HG03571 (cell line): ENCODE measurements at regions not wholly inside any gene's neighbourhood (a gene's known extent, or its start where the extent isn't known, plus 50 kb on each side); places are given as distances from the start of the nearest gene placed in this dataset.
"Not testable (repeated sequence)": the region's sequence is repeated elsewhere in the genome, so short reads cannot be mapped to it uniquely, and the experiment has no call there.

Source experiments
- ATAC-seq: cut with Tn5 transposase; IDR thresholded peaks from one replicate; pipeline ENCODE4 v1.9.1; 2021; ENCODE audit not compliant: unreplicated experiment

DNA sequence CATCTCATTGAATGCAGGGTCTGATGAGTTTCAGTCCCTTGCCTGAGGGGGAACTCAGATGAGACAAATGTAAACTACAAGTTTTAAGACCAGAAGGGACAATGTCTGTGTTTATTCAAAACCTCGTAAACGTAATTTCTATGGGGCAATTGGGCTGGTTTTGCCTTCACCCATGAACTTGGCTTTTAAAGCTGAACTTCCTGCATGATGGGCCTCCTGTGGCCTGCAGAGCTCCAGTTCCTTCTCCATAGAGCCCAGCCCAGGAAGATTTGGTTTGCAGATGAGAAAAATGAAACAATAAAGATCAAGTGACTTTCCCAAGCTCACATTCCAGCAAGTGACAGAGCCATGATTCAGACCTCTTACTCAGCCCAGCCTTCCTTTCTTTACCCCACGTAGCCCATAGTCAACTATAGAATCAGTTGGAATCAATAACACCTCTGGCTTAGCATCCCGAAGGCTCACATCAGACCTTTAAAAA, 612.3 kb downstream of the UTRN start:
- no peak for ATAC-seq

DNA sequence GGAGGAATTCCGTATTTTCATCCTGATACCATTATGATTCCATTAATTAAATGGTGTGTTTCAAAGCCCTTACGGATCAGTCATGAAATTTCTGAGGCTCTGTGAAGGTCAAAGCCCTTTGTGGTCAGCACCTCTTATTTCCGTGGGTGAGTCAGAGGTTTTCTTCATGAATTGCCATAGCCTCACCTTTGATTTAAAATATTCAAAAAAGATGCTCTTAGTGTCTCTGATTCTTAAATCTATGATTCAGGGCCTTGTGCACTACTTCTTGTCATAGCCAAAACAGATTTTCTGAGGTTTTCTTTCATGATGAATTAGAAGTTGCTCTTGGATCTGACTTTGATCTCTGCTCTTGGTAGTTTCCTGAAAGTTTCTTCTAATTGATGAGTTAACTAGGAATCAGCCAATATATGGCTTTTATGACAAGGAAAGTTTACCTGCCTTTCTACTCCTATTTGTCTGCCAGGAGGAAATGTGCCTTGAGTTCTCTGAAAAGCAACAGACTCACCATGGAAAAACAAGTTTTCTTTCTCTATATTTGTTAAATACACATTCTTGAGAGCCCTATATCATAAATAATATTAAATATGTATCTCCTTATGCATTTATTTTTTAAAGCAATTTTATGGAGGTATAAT, 613.0 kb downstream of the UTRN start:
- ATAC-seq, result no peak

DNA sequence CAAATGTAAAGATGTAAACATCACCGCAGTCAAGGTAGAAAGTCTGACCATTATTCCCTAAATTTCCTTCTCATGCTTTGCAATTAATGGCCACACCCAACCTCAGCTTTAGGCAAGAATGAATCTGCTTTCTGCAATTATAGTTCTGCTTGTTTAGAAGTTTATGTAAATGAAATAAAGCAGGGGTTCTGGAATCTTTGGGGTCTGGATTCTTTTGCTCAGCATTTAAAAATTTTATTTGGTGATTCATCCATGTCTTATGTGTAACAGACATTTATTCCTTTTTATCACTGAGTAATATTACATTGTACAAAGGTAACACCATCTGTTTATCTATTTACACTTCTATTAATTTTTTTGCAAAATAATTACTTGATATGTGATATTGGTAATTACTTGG, 613.6 kb downstream of the UTRN start:
- no peak for ATAC-seq

DNA sequence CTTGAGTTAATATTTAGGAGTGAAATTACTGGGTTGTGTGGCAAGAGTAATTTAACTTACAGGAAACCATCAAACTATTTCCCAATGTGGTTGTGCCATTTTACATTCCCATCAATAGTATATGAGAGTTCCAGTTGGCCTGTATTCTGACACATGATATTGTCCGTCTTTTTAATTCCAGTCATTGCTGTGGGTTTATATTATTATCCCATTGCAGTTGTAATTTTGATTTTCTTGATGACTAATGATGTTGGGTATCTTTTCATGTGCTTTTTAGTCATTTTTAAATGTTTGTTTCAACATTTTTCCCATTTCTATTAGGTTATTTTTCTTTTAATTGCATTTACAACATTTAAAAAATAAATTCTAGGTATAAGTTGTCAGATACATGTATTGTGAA, 614.0 kb downstream of the UTRN start:
- no peak for ATAC-seq

DNA sequence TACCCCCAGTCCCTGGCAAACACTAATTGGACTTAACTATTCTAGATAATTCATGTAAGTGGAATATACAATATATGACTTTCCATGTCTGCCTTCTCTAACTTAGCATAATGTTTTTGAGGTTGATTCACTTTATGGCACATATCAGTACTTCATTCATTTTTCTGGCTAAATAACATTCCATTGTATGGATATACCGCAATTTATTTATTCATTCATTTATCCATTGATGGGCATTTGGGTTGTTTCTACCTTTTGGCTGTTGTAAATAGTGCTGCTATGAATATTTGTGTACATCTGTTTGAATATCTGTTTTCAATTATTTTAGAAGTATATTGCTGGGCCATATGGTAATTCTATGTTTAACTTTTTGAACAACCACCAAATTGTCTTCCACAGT, 616.3 kb downstream of the UTRN start:
- ATAC-seq, result no peak

DNA sequence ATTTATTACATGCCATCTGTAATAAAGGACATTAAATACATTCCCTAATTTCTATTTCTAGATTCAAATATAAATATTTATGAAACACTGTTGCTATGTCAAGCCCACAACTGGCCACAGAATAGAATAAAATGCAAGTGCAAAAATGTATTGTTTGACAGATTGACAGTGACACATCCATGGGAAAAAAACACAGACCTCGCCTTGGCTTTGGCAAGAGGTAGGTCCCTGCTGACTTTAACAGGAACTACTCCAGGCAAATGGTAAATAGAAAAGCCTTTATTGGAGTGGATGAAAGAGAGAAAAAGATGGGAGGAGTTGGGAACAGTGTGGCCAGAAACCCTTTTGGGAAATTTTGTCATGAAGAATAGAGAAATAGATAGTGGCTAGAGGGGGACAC, 622.9 kb downstream of the UTRN start:
- no peak for ATAC-seq

DNA sequence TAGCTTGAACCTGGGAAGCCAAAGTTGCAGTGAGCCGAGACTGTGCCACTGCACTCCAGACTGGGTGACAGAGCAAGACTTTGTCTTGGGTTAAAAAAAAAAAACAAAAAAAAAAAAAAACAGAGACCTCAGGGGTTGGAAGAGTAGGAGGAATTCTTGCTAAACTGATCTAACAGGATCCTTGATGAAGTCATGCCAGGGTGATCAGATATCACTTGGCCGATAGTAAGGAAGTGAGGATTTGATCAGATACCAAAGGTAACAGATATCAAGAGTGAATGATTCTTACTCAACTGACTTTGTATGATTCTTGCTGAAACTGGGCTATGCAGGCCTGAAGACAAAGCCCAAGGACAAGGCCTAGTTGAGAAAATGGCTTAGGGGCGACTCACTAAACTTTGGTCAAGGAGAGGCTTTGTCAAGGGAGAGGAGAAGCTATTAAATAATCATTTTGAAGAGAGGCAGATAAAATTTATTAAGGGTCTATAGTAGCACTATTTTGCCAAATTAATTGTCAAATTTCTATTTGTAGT, 624.7 kb downstream of the UTRN start:
- no peak for ATAC-seq

DNA sequence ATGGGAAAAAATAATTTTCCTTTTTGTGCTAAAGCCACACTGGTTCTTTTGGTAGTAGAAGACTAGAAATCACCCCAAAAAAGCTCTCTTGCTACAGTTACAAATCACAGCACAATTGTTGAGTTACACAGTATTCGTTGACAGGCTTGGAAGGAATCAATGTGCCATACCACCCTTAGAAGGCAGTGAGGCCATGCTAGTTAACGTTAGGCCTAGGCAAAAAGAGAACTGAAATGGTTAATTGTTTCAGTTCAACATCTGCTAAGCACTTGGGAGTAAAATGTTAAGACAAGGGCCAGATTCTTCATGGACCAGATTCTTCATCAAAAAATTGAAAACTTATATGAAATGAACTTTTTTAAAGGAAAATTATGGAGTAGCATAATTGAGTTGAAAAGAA, 626.2 kb downstream of the UTRN start:
- no peak for ATAC-seq

DNA sequence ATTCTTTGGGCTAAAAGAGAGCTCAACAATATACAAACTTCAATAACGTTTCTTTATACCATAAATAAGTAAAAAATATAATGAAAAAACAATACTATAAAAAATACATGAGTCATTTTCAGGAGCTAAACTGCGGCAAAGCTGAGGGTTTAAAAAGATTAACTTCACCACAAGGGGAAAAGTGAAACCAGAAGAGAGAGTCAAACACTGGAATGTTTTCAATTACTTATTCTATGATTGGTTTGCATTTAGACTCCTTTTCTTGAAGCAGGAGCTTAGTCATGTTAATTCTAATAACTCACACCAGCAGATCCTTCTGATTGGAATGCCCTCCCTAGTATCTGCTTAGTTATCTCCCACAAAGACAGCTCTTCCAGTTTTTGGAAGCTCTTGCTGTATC, 627.3 kb downstream of the UTRN start:
- no peak for ATAC-seq

DNA sequence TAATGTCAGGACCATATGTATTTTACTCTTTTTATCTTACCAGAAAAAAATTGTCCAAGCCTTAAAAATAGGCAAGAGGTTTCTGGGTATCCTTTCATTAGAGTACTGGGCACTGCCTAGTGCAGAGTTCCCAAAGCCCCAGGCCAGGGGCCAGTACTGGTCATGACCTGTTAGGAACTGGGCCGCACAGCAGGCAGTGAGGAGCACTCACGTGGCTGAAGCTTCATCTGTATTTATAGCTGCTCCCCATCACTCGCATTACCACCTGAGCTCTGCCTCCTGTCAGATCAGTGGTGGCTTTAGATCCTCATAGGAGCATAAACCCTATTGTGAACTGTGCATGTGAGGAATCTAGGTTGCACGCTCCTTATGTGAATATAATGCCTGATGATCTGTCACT, 632.9 kb downstream of the UTRN start:
- no peak for ATAC-seq

DNA sequence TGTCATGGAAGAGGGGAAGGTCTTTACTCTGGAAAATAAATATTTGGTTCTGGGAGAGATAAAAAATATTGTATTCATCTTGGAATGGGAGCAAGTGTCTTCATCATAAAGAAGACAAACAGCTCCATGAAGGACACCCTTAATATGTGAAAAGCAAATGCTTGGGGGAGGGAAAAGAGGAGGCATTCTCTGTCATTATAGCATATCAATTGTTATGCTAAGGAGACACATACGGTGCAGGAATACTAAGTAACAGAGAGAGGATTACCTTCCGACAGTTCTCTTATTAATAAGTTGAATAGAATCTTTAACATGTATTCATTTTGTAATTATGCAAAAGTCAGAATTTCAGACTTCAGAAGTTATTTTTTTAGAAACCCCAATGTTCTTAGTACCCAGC, 634.4 kb downstream of the UTRN start:
- no peak for ATAC-seq

DNA sequence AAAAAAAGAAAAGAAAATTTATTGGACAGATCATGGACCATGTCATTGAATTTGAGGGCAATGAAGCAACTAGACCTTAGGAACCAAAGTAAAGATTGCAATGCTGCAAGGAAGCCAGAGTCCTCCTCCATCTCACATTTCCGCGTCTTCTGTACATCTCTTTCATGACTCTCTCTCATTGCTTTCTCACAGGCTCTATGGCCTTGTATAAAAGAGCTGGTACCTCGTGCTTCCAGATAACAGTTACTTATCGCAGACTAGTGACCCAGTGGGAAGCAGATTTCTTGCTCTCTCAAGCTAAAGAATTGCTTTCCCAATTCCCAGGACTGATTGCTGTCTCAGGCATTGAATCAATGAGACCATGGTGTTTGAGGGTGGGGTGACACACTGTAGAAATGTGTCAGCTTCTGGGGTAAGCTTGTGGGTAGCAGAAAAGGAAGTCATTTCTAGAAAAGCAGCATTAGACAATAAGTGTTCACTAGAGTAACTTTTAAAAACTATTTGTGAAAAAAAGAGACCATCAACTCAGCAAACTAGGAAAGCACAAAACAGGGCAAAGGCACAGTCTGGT, 635.3 kb downstream of the UTRN start:
- no peak for ATAC-seq

DNA sequence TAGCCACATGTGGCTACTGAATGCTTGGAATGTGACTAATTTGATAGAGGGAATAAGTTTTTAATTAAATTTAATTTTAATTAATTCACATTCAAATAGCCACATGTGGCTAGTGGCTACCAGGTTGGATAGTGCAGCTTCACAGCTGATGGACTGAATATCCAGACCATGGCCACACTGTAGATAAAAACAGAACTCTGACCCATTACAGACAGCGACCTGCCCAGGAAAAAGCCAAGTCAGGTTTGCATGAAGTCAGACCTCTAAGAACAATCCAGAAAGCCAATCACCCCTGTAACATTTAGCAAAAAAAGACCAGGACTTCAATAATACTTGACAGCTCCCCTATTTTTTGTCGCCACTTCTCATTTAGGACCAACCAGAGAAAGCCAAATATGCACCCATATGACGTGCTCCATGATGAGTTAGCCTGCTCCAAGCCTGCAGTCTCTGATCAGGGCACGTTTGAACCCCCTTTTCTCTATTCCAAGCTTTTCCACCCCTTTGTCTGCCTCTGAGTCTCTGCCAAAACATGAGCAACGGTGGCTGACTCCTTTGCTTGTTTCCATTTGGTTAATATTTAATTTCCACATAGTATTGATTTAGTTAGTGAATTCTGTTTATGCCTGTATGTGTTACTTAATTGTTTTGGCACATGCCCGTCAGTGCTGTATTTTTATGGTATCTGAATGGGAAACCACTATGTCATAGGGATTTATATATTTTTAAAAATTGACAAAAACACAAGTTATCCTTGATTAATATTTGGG, 636.3 kb downstream of the UTRN start:
- ATAC-seq, result no peak

DNA sequence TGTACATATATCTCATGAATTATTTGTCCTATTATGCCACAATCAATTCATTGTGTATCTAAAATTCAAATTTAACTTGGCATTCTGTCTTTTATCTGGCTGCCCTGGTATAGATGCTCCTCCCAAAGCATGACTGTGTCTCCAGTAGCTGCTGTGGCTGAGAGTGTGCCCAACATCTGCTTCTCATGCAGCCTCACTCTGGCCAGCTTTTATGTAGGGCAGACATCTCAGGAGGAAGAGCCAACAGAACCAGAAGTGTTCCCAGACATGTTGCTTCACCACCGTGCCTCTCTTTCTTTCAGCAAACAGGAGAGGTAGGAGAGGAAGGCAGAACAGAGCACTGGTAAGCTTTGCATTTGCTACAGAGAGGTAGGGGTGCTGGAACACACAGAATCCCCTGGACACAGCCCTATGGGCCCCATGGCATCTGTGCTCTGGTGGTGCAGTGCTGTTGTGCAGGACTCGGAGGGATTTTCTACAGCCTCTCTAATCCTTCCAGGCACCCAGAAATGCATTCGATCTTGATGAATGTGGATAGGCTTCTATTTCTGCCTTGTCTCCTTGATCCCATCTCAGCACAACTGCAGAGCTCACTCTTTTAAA, 637.1 kb downstream of the UTRN start:
- ATAC-seq, result no peak

DNA sequence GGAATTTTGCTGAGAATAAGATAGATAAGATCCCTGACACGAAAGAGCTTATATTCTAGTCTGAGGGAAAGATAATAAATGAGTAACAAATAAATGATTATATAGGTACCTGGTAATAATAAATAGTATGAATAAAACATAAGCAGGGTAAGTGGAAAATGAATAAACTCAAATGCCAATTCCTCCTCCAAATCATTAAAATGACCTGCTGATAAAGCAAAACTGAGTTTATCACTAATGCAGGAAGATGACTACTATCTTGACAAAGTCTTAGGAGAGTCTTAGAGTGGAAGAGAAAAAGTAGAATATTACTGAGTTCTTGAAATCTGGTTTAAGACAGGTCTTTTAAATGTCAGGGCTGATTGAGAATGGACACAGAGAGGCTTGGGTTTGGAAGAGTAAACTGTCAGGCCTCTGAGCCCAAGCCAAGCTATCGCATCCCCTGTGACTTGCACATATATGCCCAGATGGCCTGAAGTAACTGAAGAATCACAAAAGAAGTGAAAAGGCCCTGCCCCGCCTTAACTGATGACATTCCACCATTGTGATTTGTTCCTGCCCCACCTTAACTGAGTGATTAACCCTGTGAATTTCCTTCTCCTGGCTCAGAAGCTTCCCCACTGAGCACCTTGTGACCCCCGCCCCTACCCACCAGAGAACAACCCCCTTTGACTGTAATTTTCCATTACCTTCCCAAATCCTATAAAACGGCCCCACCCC, 637.8 kb downstream of the UTRN start:
- ATAC-seq, result not testable (repeated sequence)

DNA sequence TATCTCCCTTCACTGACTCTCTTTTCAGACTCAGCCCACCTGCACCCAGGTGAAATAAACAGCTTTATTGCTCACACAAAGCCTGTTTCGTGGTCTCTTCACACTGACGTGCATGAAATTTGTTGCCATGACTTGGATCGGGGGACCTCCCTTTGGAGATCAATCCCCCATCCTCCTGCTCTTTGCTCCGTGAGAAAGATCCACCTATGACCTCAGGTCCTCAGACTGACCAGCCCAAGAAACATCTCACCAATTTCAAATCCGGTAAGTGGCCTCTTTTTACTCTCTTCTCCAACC, 638.3 kb downstream of the UTRN start:
- not testable (repeated sequence) for ATAC-seq

DNA sequence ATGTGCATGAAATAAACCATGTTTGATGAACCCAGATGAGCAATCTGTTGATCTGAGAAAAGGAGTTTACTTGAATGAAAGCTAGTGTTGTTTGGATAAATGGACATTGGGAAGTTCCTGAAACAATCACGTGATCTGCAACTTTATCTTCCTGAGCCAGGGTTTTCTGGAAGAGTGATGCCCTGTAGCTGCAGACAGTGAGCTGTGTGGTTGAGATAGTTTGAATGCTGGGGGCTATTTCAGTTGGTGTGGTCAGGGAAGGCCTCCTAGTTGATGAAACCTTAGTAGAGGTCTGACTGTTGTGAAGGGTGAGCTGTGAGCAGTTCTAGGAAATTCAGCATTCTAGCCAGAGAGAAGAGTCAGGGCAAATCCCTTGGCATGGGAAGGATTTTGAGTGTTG, 643.7 kb downstream of the UTRN start:
- ATAC-seq, result no peak

DNA sequence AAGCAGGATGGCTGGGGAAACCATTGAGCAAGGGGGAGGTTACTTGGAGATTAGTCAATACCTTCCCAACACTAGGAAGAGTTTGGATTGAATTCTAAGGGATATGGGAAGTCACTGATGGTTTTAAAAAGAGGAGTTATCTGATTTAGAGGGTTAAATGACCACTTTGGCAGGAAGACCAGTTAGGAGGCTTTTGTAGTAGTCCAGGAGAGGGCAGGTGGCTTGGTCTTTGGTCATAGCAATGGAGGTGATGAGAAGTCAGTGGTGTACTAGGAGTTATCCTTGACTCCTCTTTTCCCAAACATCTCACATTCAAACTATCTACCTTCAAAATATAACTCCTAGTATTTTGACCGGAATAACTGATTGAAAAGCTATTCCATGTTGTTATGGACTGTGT, 644.1 kb downstream of the UTRN start:
- ATAC-seq, result no peak

DNA sequence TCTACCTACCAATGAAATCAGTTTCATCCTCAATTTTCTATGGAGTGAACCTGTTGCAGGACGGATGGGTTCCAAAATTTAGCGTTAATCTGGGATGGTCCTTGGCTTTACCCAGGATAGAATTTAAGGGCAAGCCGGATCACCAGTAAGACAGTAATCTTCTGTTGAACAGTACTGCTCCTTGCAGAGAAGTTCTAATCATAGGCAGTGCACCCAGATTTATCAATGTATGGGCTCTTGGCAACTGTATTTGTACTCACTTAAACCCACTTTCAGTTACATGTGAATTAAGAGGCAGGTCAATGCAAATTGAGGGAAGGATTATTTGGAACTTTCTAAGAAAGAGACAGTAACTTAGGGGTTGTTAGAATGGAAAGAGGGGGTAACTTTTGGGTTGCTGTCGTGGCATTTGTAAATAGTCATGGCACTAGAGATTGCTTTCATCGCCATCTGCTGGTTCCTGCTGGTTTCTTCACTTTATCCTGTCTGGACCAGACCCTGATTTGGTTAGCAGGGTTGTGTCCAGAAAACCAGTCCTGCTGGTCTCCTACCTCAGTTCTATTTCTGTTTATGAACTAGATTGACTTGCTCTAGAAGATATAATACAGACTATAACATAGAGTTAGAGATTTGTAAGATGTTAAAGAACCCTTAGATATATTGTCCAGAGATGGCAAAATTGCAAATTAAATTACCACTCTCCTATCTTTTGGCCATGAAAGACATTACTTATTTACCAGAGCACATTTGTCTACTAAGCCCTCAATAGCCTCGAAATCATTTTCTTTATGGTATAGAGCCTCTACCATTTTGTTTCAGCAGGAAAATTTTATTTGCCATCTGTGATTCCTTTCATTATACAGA, 646.3 kb downstream of the UTRN start:
- no peak for ATAC-seq

DNA sequence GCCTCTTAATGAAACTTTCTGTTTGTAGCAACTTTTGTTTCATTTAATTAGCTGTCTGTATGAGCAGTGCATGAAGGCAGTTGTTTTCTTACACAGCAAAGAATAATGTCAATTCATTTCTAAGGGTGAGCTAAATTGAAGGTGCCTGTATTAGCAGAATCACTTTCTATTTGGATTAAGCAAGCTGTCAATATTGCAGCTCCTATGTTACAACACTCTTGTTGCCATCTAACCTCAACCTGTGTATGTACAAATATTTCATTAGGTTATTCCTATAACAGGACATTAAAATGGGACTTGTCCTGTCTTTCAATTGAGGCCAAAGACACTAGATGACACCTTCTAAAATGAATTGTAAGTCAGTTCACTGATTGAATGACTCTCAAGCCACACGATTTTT, 647.5 kb downstream of the UTRN start:
- no peak for ATAC-seq
